ENCODE measurements at regions not wholly inside any gene's neighbourhood (a gene's known extent, or its start where the extent isn't known, plus 50 kb on each side); places are given as distances from the start of the nearest gene placed in this dataset.

DNA sequence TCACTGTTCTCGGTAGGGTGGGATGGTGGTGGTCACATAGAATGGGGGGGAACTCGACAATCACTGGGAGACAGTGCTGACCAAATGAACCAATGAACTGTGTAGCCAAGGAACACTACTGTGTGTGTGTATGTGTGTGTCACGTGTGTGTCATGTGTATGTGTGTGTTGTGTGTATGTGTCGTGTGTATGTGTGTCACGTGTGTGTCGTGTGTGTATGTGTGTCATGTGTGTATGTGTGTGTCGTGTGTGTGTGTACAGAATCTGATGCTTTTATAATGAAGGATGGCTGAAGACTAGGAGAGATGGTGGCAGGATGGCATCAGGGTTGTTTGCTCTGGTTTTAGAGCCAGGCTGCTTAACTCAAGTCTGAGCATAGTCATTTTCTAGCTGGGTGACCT lies 99.1 kb upstream of the DUSP22 start:
- peak overlapping the region; percentile 78 for H3K27ac ChIP-seq (ENCODE audit: control insufficient read depth, insufficient read depth)
- peaks cover 73% of the 10 kb centered on the region for H3K4me1 ChIP-seq (ENCODE audit: control insufficient read depth, insufficient read depth, low read length)
- no peak overlapping the region for H3K9ac ChIP-seq (ENCODE audit: control insufficient read depth, insufficient read depth, low read length)
- DNase-seq (ENCODE audit: low read depth, low spot score) (no peak), ATAC-seq (no peak), FAIRE-seq (no peak)
- H3K36me3 ChIP-seq (ENCODE audit: control insufficient read depth in 2 of 2, insufficient read depth in 2 of 2, low read length in 1 of 2): no peaks in the 10 kb centered on the region
- peaks cover 6% of the 10 kb centered on the region for H3K9me3 ChIP-seq (replicated peaks; ENCODE audit: control insufficient read depth, insufficient read depth, low read length)
- RAD21 ChIA-PET (ENCODE audit: unreplicated experiment): interaction anchor here (0.7 to 15.3 kb wide), 10 partner anchors 28 to 210 kb away, joined by 3 to 519 read pairs (median 4); partner anchors contain the start of gene DUSP22
- 88% methylated on average over 7 of the region's 7 CpGs for WGBS (ENCODE audit: insufficient coverage, insufficient replicate concordance, low lambda C conversion rate, missing lambda C conversion rate)
- H3K4me2 ChIP-seq (ENCODE audit: control insufficient read depth, insufficient read depth): no peak overlapping the region
- no peak overlapping the region for H2AFZ ChIP-seq (ENCODE audit: control insufficient read depth, low read depth, low read length)
- intact Hi-C loops (cut with micrococcal nuclease; ENCODE audit: unreplicated experiment): no loop called here
- no peaks in the 10 kb centered on the region; the same call in 1 of the 2 replicates for H3K79me2 ChIP-seq (ENCODE audit: control insufficient read depth, insufficient read depth, low read length)
- POLR2A ChIA-PET: interaction anchor here (0.8 to 9.7 kb wide), 6 partner anchors 15 to 198 kb away, joined by 3 to 139 read pairs (median 4); partner anchors contain the start of gene IRF4
- CTCF ChIA-PET: interaction anchor here (16.8 kb wide), 1 partner anchor 29 kb away, joined by 460 read pairs; no protein-coding TSS in a partner anchor
- BruUV-seq (replicated peaks): no TSS peak
- H4K20me1 ChIP-seq (ENCODE audit: control insufficient read depth, insufficient read depth): no peaks in the 10 kb centered on the region
- 0 out of 2 replicates have a peak, but pooled peaks have one; percentile 3 for TF ChIP-seq SMC3 (IDR thresholded peaks at IDR 0.05; ENCODE audit: borderline replicate concordance, low read length)
- TF ChIP-seq, protein P1, sequence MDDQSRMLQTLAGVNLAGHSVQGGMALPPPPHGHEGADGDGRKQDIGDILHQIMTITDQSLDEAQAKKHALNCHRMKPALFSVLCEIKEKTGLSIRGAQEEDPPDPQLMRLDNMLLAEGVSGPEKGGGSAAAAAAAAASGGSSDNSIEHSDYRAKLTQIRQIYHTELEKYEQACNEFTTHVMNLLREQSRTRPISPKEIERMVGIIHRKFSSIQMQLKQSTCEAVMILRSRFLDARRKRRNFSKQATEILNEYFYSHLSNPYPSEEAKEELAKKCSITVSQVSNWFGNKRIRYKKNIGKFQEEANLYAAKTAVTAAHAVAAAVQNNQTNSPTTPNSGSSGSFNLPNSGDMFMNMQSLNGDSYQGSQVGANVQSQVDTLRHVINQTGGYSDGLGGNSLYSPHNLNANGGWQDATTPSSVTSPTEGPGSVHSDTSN (IDR thresholded peaks at IDR 0.05; ENCODE audit: insufficient replicate concordance, low read depth, low read length): peak; percentile 36
- TF ChIP-seq HDGF (IDR thresholded peaks at IDR 0.05): peak; percentile 96
- TF ChIP-seq, protein P2, sequence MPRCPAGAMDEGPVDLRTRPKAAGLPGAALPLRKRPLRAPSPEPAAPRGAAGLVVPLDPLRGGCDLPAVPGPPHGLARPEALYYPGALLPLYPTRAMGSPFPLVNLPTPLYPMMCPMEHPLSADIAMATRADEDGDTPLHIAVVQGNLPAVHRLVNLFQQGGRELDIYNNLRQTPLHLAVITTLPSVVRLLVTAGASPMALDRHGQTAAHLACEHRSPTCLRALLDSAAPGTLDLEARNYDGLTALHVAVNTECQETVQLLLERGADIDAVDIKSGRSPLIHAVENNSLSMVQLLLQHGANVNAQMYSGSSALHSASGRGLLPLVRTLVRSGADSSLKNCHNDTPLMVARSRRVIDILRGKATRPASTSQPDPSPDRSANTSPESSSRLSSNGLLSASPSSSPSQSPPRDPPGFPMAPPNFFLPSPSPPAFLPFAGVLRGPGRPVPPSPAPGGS (IDR thresholded peaks at IDR 0.05; ENCODE audit: borderline replicate concordance, insufficient read depth, low read depth, low read length, poor library complexity, severe bottlenecking): peak; percentile 93
- TF ChIP-seq, protein P3, sequence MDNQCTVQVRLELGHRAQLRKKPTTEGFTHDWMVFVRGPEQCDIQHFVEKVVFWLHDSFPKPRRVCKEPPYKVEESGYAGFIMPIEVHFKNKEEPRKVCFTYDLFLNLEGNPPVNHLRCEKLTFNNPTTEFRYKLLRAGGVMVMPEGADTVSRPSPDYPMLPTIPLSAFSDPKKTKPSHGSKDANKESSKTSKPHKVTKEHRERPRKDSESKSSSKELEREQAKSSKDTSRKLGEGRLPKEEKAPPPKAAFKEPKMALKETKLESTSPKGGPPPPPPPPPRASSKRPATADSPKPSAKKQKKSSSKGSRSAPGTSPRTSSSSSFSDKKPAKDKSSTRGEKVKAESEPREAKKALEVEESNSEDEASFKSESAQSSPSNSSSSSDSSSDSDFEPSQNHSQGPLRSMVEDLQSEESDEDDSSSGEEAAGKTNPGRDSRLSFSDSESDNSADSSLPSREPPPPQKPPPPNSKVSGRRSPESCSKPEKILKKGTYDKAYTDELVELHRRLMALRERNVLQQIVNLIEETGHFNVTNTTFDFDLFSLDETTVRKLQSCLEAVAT (IDR thresholded peaks at IDR 0.05): 0 out of 2 replicates have a peak, but pooled peaks have one; percentile 7
- no peak for TF ChIP-seq ZSCAN29 (IDR thresholded peaks at IDR 0.05)
- TF ChIP-seq, protein P4, sequence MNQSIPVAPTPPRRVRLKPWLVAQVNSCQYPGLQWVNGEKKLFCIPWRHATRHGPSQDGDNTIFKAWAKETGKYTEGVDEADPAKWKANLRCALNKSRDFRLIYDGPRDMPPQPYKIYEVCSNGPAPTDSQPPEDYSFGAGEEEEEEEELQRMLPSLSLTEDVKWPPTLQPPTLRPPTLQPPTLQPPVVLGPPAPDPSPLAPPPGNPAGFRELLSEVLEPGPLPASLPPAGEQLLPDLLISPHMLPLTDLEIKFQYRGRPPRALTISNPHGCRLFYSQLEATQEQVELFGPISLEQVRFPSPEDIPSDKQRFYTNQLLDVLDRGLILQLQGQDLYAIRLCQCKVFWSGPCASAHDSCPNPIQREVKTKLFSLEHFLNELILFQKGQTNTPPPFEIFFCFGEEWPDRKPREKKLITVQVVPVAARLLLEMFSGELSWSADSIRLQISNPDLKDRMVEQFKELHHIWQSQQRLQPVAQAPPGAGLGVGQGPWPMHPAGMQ (IDR thresholded peaks at IDR 0.05; ENCODE audit: borderline replicate concordance): no peak
- TF ChIP-seq, protein P5, sequence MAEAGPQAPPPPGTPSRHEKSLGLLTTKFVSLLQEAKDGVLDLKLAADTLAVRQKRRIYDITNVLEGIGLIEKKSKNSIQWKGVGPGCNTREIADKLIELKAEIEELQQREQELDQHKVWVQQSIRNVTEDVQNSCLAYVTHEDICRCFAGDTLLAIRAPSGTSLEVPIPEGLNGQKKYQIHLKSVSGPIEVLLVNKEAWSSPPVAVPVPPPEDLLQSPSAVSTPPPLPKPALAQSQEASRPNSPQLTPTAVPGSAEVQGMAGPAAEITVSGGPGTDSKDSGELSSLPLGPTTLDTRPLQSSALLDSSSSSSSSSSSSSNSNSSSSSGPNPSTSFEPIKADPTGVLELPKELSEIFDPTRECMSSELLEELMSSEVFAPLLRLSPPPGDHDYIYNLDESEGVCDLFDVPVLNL (IDR thresholded peaks at IDR 0.05; ENCODE audit: low read depth, low read length): no peak
- in situ Hi-C loops (cut with MboI): no loop called here
- H3K4me3 ChIP-seq: no peak overlapping the region
- H3K27me3 ChIP-seq (replicated peaks in 1 of 2; ENCODE audit: control insufficient read depth in 2 of 2, insufficient read depth in 2 of 2, low read length in 1 of 2): no peaks in the 10 kb centered on the region
- SMC1A ChIA-PET (ENCODE audit: uncharacterized antibody, unreplicated experiment): interaction anchor here (0.7 to 25.0 kb wide), 15 partner anchors 9 to 205 kb away, joined by 3 to 748 read pairs (median 4); no protein-coding TSS in a partner anchor
